GM11168 (cell line): ENCODE measurements at regions not wholly inside any gene's neighbourhood (a gene's known extent, or its start where the extent isn't known, plus 50 kb on each side); places are given as distances from the start of the nearest gene placed in this dataset.

Experiments
- in situ Hi-C: fragments of 300-500 bp; cut with MboI; formaldehyde crosslinking; loops from one replicate; pipeline ENCODE4 v1.12.0; 2022; ENCODE audit warnings: low sequenced_read_pairs; ENCODE audit not compliant: unreplicated experiment

- in situ Hi-C loops = no loop called here
Measured at GRCh38 chr22:49079027-49079725, 748.5 kb downstream of the BRD1 start.

DNA sequence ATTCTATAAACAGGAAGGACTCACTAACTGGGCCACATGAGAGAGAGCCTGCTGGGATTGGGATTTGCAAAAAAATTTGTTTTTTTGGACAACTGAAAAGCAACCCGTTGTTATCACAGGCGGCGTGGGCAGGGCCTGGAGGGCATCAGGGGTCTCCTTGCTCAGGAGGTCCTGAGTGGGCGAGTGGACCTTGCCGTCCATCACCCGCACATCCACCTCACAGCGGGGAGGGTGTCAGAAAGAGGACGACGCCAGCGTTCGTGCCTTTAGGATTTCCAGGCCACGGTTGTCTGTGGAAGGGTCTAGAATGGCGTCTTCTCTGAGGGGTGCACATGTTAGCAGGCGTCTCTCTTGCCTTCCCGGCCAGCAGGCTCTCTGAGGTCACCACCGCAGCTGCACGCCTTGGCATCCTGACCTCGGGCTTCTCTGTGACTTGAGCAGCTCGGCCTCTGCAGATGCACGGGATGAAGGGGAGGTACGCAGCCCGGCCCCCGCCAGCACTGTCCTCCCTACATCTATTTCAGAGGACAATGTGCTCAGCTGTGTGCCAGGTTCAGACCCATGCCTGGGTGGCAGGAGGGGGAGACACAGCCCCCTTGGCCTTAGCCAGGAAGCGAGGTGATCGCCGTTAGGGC lies 749.5 kb downstream of the BRD1 start:
- in situ Hi-C loops = no loop called here

DNA sequence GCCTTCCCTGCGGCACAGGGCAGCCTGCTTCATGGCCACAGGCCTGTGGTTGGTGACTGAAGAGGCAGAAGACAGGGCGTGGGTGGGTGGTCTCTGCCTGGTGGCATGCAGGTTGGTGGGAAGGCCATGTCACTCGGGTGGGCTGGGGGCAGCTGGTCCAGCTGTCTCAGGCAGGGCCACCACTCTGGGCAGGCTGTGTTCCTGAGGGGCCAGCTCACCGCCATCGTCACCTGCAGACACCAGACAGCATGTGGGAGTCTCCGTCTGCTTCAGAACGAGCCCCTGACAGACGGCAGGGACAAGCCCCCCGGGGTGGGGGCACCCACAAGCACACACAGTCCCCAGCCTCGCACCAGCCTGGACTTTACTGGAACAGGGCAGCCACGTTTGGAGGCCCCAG lies 750.1 kb downstream of the BRD1 start:
- in situ Hi-C loops = no loop called here

DNA sequence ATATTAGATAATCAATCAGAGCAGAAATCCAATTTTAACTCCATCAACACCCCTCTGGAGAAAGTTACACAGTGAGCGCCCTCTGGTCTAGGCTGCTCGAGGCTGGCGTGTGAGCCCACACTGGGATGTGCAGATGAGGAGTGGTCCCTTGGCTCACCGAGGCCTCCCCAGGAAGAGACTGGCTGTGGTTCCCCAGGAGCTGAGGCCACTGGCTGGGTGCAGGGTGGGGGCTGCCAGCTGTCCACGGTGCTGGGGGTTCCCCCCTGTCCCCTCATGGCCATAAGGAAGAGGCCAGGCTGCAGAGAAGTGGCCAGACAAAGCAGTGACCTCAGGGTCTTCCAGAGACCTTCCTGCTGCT lies 750.7 kb downstream of the BRD1 start:
- in situ Hi-C loops = no loop called here

DNA sequence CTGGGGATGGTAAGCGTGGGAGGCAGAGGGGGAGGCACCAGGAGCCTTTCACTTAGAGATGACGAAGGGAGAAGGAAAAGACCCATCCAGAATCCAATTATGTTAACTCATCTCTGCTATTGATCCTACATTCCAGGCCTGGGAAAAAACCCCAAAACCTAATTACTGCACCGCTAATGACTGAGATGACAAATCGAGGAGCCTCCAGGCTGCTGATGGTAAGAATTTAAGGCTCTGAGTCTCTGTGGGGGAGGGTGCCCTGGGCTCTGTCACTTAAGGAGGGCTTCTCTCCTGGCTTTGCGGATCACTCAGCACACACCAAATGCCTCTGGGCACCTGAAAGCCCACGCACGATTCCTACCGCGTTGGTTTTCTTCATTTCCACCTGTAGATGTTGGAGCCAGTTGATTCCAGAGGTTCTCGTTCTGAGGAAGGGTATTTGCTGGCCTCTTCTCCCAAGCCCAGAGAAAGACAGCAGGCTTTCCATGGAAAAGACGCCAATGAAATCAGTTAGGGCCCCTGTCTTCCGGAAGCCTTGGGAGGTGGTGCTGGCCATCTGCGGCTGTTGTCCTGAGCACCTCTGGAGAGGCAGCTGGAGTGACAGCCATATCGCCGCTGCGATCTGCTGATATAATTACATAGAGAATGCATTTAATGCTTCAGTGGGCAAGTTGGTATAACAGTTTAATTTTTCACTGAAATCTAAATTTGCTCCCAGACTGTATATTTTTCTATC lies 751.2 kb downstream of the BRD1 start:
- in situ Hi-C loops = no loop called here

- in situ Hi-C loops = no loop called here
Measured at GRCh38 chr22:49075150-49075549, 752.5 kb downstream of the BRD1 start.

DNA sequence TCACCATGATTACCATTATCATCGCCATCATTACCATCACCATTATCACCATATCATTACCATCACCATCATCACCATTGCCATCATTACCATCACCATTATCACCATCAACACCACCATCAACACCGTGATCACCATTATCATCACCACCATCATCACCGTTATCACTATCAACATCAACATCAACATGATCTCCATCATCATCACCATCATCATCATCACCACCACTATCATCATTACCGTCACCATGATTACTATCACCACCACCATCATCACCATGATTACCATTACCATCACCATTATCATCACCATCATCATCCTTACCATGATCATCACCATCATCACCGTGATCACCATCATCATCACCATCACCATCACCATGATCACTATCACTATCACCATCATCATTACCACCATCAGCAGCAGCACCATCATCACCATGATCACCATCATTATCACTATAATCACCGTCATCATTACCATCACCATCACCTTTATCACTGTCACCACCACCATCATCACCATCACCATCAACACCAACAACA lies 753.7 kb downstream of the BRD1 start:
- in situ Hi-C loops = no loop called here

DNA sequence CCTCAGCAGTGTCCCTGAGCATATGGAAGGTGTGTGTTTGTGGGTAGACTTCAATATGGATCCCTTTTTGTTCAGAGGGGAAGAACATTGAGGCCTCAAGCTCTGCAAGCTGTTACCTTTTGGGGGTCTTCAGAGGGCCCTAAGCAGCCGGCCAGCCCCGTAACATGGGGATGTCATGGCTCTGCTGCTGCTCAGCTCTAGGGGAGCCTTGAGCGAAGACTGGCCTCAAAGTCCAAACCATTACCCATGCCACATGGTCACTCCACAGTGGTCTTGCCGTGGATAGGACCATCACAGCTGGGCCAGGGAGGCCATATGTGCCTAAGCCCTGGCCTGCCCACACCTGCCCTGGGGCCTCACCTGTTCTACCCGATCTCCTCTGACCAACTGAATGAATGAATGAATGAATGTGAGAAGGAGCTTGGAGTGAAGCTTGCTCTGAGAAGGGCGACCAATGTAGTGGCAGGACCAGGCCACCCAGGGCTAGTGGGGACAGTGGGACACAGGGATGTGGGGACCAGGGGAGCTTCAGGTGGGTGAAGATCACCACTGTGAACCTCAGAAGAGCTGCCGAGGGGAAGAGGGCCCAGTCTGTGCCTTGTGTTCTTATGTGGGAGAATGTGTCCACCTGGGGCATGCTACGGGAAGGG lies 754.6 kb downstream of the BRD1 start:
- in situ Hi-C loops = no loop called here

- in situ Hi-C loops = no loop called here
Measured at GRCh38 chr22:49070501-49070900, 757.2 kb downstream of the BRD1 start.

GRCh38 chr22:49068861-49069500 lies 758.7 kb downstream of the BRD1 start:
- in situ Hi-C loops = no loop called here

DNA sequence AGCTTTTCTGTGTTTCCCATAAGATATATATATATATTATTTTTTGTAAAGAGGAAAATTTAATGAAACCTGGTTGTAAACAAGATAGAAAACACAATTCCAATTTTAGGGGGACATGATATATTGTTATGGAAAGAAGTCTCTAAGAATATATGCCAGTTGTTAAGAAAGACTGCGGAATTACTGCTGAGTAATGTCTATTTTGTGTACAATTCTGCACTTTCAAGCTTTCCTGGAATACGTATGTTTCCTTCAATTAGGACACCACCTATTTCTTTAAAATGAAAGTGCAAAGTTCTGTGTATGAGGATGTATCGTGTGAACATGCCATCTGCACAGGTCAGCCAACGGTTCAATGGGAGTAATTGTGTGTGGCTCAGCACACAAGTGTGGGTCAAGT lies 760.2 kb downstream of the BRD1 start:
- in situ Hi-C loops = no loop called here

DNA sequence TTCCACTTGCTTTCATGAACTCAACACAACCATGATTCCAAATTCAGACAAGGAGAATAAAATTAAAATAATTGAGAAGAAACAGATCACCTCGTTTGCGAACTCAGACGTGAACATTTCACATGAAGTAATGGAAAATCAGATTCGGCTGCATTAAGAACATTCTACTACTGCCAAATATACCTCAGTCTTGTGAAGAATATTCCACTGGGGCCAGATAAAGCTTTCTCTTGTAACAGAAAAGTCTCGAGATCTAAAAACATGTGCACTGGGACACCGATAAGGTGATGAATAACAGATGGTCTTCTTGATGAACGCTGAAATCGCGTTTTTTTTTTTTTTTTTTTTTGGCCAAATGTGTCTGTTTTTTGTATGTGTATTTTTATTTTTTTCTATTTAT lies 761.1 kb downstream of the BRD1 start:
- in situ Hi-C loops = no loop called here

- in situ Hi-C loops = no loop called here
Measured at GRCh38 chr22:49064836-49065235, 762.8 kb downstream of the BRD1 start.

GRCh38 chr22:49063545-49063890 lies 764.2 kb downstream of the BRD1 start:
- in situ Hi-C loops = no loop called here

- in situ Hi-C loops = no loop called here
Measured at GRCh38 chr22:49062802-49063544, 764.7 kb downstream of the BRD1 start.

DNA sequence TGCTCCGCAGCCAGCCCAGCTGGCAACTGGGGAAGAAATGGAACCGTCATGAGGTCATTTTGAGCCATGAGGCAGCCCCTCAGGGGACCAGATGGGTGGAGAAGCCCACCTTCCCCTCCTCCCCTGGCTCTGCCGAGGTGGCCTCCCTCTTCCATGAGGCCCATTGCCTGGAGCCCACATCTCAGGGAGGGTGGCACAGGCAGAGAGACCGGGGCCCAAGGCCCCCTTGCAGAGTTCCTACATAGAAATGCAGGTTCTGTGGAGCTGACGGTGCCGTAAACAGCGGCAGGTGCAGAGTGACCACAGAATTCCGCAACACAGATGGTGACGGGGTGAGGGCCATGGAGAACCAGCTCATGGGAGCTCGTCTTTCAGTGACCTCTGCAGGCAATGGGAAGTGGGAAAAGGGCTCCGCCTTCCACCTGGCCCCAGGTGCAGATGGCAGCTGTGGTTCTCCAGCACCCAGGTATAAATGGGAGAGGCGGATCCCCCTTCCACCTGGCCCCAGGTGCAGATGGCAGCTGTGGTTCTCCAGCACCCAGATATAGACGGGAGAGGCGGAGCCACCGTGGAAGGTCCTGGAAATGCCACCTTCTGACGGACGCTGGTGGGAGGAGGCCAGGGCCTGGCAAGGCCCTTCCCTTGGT lies 765.4 kb downstream of the BRD1 start:
- in situ Hi-C loops = no loop called here

DNA sequence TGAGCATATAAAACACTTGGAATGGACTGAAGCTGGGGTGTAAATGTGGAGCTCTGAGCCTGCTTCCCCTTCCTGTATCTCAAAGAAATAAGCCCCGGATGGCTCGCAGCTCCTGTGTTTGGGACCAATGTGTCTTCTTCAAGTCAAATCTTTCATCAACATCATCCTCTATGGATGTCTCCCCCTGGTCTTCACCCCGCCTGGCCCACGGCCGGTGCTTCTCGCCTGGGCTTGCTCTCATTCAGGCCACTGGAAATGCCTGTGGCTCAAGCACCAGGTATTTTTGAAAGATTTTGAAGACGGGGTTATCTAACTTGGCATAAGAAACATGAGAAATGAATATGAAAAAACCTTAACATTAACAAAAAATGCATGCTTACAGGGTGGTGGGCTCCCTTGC lies 769.8 kb downstream of the BRD1 start:
- in situ Hi-C loops = no loop called here

GRCh38 chr22:49056301-49056700 lies 771.4 kb downstream of the BRD1 start:
- in situ Hi-C loops = no loop called here

DNA sequence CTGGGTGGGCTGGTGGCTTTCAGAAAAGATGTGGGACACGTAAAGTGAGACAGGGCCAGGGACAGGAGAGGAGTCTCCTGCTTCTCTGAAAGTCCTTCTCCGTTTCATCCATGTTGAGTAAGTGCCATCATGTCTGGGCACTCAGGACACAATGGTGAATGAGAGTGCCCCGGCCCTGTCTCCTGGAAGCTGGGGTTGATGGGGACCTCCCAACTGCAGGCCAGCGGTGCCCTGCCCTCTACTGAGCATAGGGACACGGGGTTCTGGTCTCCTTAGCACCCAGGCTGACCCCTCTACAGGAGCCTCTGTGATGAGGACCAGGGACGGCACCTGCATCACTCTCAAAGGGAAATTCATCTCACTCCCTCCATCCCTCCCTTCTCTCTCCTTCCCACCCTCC lies 772.3 kb downstream of the BRD1 start:
- in situ Hi-C loops = no loop called here
